Osteoblast (primary cell): ENCODE measurements at regions not wholly inside any gene's neighbourhood (a gene's known extent, or its start where the extent isn't known, plus 50 kb on each side); places are given as distances from the start of the nearest gene placed in this dataset.
A peak's percentile ranks its signal among the peaks of the same experiment; 100 is the strongest.
"Not testable (repeated sequence)": the region's sequence is repeated elsewhere in the genome, so short reads cannot be mapped to it uniquely, and the experiment has no call there.

Experiments used
- DNase-seq: peaks from one replicate; pipeline ENCODE4 v3.0.0; 2011; ENCODE audit warnings: low spot score, mixed read lengths; ENCODE audit not compliant: insufficient read length; ENCODE audit errors: missing footprints
- H2AFZ ChIP-seq: 2 replicates; pipeline ENCODE4 v1.6.0; 2011; ENCODE audit warnings: mild to moderate bottlenecking, low read length
- H3K27ac ChIP-seq: 2 replicates; pipeline ENCODE4 v1.5.1; 2011; ENCODE audit warnings: mild to moderate bottlenecking, low read depth, low read length, moderate library complexity
- H3K27me3 ChIP-seq: 2 replicates; pipeline ENCODE4 v1.6.0; 2012; ENCODE audit warnings: mild to moderate bottlenecking, control low read depth, inconsistent platforms, low read length, moderate library complexity; ENCODE audit not compliant: insufficient read depth
- H3K36me3 ChIP-seq: 2 replicates; pipeline ENCODE4 v1.5.1; 2011; ENCODE audit warnings: mild to moderate bottlenecking, low read length, control low read depth, moderate library complexity; ENCODE audit not compliant: insufficient read depth
- H3K4me1 ChIP-seq: 2 replicates; pipeline ENCODE4 v1.5.1; 2011; ENCODE audit warnings: mild to moderate bottlenecking, low read length, control low read depth, moderate library complexity; ENCODE audit not compliant: insufficient read depth
- H3K4me2 ChIP-seq: 2 replicates; pipeline ENCODE4 v1.6.0; 2011; ENCODE audit warnings: mild to moderate bottlenecking, low read length; ENCODE audit not compliant: insufficient read depth
- H3K4me3 ChIP-seq: fragments of 200-600 bp; sonication (generic); 3 replicates; pipeline ENCODE4 v1.5.1; 2012; ENCODE audit warnings: mild to moderate bottlenecking, low read length, inconsistent platforms; ENCODE audit not compliant: insufficient read depth
- H3K79me2 ChIP-seq: 2 replicates; pipeline ENCODE4 v1.6.0; 2012; ENCODE audit warnings: mild to moderate bottlenecking, low read length, control low read depth, inconsistent platforms; ENCODE audit not compliant: insufficient read depth
- H3K9me3 ChIP-seq: 2 replicates; pipeline ENCODE4 v1.5.1; 2011; ENCODE audit warnings: low read depth, low read length, control low read depth
- H4K20me1 ChIP-seq: 2 replicates; pipeline ENCODE4 v1.6.0; 2012; ENCODE audit warnings: mild to moderate bottlenecking, low read length, control low read depth; ENCODE audit not compliant: insufficient read depth
- CTCF ChIP-seq: IDR thresholded peaks from 2 replicates; pipeline ENCODE4 v1.5.1; 2011; ENCODE audit warnings: mild to moderate bottlenecking, low read depth, low read length, moderate library complexity; ENCODE audit errors: extremely low read depth

- Histone ChIP-seq H2AFZ (no peak overlapping the region), H3K27me3 (no peaks in the 10 kb centered on the region), H3K27ac (no peak overlapping the region), H4K20me1 (no peaks in the 10 kb centered on the region), H3K36me3 (no peaks in the 10 kb centered on the region), H3K4me1 (no peaks in the 10 kb centered on the region), H3K9me3 (peaks cover 6% of the 10 kb centered on the region), H3K4me2 (no peak overlapping the region), H3K79me2 (no peaks in the 10 kb centered on the region), H3K4me3 (no peak overlapping the region)
- no peak for DNase-seq
- no peak for TF ChIP-seq CTCF
These were observed 764.3 kb upstream of the CTNND2 start for GRCh38 chr5:12668564-12668963.

GRCh38 chr5:12667818-12668217 lies 763.6 kb upstream of the CTNND2 start:
- not testable (repeated sequence) for H3K27me3 ChIP-seq, DNase-seq, H3K4me2 ChIP-seq, H3K79me2 ChIP-seq, H3K4me1 ChIP-seq, H3K4me3 ChIP-seq, H3K27ac ChIP-seq, H3K9me3 ChIP-seq, H3K36me3 ChIP-seq, H4K20me1 ChIP-seq, H2AFZ ChIP-seq

DNA sequence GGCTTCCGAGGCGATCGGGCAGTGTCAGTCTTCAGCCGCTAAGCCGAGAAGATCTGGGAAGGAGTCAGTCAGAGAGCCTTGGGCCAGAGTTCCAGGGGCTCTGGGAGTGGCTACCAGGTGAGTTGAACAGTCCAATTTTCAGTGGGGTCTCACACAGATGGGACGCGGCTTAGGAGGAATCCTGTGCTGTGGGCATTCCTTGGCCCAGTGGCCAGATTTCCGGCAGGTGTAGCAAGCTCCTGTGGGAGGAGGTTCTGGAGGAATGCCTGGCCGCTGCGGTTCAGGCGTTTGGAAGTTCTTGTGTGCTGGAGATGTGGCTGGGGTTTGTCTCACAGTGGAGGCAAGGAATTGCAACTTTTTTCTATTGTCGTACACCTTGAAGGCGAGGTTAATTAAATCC lies 761.5 kb upstream of the CTNND2 start:
- H3K4me3 ChIP-seq, H3K36me3 ChIP-seq, H3K27ac ChIP-seq, H3K9me3 ChIP-seq, H2AFZ ChIP-seq, H3K4me1 ChIP-seq, DNase-seq, H3K79me2 ChIP-seq, H3K27me3 ChIP-seq, H4K20me1 ChIP-seq, H3K4me2 ChIP-seq: not testable (repeated sequence)

- no peaks in the 10 kb centered on the region for H3K27me3 ChIP-seq
- TF ChIP-seq CTCF, result no peak
- no peaks in the 10 kb centered on the region for H3K4me1 ChIP-seq
- no peak for DNase-seq
- no peak overlapping the region for H3K4me3 ChIP-seq
- no peaks in the 10 kb centered on the region for H3K79me2 ChIP-seq
- no peaks in the 10 kb centered on the region for H3K36me3 ChIP-seq
- H3K4me2 ChIP-seq, result no peak overlapping the region
- no peaks in the 10 kb centered on the region for H3K9me3 ChIP-seq
- no peaks in the 10 kb centered on the region for H4K20me1 ChIP-seq
- H2AFZ ChIP-seq, result no peak overlapping the region
- no peak overlapping the region for H3K27ac ChIP-seq
These were observed 758.5 kb upstream of the CTNND2 start for GRCh38 chr5:12662545-12663314.

DNA sequence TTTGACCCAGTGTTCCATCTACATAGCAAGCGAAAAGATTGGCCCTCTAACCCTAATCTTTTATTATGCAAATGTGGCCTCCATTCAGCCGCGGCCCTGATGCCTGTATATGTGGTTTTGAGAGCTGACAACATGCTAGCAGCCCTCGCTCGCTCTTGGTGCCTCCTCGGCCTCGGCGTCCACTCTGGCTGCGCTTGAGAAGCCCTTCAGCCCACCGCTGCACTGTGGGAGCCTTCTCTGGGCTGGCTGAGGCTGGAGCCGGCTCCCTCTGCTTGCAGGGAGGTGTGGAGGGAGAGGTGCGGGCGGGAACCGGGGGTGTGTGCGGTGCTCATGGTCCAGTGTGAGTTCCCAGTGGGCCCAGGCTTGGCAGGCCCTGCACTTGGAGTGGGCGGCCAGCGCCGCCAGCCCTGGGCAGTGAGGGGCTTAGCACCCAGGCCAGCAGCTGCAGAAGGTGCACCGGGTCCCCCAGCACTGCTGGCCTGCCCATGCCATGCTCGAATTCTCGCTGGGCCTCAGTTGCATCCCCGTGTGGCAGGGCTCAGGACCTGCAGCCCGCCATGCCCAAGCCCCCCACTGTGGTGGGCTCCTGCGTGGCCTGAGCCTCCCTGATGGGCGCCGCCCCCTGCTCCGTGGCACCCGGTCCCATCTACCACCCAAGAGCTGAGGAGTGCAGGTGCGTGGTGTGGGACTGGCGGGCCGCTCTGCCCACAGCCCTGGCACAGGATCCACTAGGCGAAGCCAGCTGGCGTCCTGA lies 757.5 kb upstream of the CTNND2 start:
- TF ChIP-seq CTCF, result no peak
- no peaks in the 10 kb centered on the region for H3K79me2 ChIP-seq
- no peak overlapping the region for H2AFZ ChIP-seq
- no peaks in the 10 kb centered on the region for H3K27me3 ChIP-seq
- H4K20me1 ChIP-seq, result no peaks in the 10 kb centered on the region
- no peak overlapping the region for H3K27ac ChIP-seq
- no peaks in the 10 kb centered on the region for H3K36me3 ChIP-seq
- H3K9me3 ChIP-seq, result no peaks in the 10 kb centered on the region
- no peaks in the 10 kb centered on the region for H3K4me1 ChIP-seq
- no peak overlapping the region for H3K4me2 ChIP-seq
- DNase-seq, result no peak
- no peak overlapping the region for H3K4me3 ChIP-seq

DNA sequence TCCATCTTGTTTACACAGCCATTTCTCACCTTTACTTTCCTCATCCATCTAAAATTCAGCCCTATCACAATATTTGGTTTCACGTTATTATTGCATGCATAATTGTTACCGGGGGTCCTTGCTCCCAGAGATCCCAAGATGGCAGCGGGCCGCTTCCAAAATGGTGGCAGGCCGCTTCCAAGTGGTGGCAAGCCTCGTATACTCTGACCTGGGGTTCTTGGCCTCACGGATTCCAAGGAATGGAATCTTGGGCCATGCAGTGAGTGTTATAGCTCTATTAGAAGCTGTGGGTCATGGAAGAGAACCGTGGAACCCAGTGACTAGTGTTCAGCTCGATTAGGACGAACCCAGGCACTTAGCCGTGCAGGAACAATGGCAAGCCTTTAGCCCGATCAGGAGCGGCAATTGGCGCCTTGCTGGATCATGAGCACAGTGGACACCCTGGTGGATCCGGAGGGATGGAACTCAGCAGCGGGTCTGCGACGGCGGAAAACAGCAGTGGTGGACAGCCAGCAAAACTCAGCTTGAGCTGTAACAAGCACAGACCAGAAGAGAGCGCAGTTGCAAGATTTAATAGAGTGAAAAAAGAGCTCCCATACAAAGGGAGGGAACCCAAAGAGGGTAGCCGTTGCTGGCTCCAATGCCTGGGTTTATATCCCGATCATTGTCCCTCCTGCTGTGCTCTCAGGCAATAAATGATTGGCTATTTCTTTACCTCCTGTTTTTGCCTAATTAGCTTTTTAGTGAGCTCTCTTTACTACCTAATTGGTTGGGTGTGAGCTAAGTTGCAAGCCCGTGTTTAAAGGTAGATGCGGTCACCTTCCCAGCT lies 756.2 kb upstream of the CTNND2 start:
- not testable (repeated sequence) for H3K4me1 ChIP-seq, H3K9me3 ChIP-seq, H4K20me1 ChIP-seq, H3K27ac ChIP-seq, H3K4me3 ChIP-seq, H2AFZ ChIP-seq, H3K79me2 ChIP-seq, H3K4me2 ChIP-seq, H3K27me3 ChIP-seq, H3K36me3 ChIP-seq
- DNase-seq, result peak; percentile 37
